22Rv1 (cell line): ENCODE measurements at regions not wholly inside any gene's neighbourhood (a gene's known extent, or its start where the extent isn't known, plus 50 kb on each side); places are given as distances from the start of the nearest gene placed in this dataset.
"Not testable (repeated sequence)": the region's sequence is repeated elsewhere in the genome, so short reads cannot be mapped to it uniquely, and the experiment has no call there.

ENCODE experiments used
- ZFX ChIP-seq: fragments of 450-650 bp; IDR thresholded peaks from 2 replicates; pipeline ENCODE4 v1.6.1; 2017; ENCODE audit warnings: antibody characterized with exemption, borderline replicate concordance
- TF ChIP-seq, protein P1 (sequence below): fragments of 450-650 bp; IDR thresholded peaks from 2 replicates; pipeline ENCODE4 v1.5.1; 2017; ENCODE audit warnings: mild to moderate bottlenecking

DNA sequence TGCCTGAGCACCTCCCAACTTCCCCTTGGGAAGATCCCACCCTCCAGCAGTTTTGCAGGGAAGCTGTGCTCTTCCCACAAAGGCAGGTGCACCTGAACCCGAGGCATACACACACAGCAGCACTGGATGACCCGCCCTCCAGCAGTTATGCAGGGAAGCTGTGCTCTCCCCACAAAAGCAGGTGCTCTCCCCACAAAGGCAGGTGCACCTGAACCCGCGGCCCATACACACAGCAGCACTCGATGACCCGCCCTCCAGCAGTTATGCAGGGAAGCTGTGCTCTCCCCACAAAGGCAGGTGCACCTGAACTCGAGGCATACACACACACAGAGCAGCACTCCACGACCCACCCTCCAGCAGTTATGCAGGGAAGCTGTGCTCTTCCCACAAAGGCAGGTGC is 80.2 kb upstream of the LPCAT1 start:
- TF ChIP-seq, protein P1, sequence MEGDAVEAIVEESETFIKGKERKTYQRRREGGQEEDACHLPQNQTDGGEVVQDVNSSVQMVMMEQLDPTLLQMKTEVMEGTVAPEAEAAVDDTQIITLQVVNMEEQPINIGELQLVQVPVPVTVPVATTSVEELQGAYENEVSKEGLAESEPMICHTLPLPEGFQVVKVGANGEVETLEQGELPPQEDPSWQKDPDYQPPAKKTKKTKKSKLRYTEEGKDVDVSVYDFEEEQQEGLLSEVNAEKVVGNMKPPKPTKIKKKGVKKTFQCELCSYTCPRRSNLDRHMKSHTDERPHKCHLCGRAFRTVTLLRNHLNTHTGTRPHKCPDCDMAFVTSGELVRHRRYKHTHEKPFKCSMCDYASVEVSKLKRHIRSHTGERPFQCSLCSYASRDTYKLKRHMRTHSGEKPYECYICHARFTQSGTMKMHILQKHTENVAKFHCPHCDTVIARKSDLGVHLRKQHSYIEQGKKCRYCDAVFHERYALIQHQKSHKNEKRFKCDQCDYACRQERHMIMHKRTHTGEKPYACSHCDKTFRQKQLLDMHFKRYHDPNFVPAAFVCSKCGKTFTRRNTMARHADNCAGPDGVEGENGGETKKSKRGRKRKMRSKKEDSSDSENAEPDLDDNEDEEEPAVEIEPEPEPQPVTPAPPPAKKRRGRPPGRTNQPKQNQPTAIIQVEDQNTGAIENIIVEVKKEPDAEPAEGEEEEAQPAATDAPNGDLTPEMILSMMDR, result not testable (repeated sequence)
- TF ChIP-seq ZFX, result not testable (repeated sequence)
